ENCODE measurements at regions not wholly inside any gene's neighbourhood (a gene's known extent, or its start where the extent isn't known, plus 50 kb on each side); places are given as distances from the start of the nearest gene placed in this dataset.
A peak's percentile ranks its signal among the peaks of the same experiment; 100 is the strongest.
"Not testable (repeated sequence)": the region's sequence is repeated elsewhere in the genome, so short reads cannot be mapped to it uniquely, and the experiment has no call there.

DNA sequence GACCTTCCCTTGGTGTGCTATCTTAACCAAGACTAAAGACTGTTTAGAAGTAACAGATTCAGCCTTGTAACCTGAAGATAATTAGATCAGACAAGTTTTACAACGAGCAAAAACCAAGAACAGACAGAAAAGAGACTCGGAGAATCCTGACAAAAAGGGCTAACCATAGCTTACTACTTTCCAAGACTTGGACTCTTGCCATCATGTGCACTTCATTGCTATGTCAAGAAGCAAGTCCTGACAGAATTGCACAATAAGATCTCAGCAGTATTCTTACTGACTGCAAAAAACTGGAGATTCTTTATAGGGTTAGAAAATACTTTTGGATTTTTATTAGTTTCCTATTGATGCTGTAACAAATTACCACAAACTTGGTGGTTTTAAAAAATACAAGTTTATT, 1539.0 kb upstream of the NUDT12 start:
- DNase-seq, result no peak
- intact Hi-C loops (cut with DNase I), result no loop called here

DNA sequence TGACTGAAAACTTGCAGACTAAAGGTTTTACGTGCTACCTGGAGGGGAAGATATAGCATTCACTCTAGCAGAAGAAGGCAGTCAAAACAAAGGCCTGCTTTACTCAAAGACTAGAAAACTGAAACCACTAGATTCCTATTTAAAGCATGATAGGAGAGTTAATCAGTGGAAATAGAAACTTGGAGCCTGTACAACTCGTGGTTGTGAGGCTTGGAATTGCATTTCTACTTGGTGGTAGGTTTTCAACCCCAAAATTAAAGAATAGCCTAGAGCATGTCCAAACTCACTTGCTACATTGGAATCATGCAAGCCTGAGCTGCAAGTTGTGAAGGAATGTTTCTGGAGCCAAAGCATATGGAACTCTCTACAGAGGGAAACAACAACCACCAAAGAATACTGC, 1526.4 kb upstream of the NUDT12 start:
- no peak for DNase-seq
- intact Hi-C loops (cut with DNase I), result no loop called here

DNA sequence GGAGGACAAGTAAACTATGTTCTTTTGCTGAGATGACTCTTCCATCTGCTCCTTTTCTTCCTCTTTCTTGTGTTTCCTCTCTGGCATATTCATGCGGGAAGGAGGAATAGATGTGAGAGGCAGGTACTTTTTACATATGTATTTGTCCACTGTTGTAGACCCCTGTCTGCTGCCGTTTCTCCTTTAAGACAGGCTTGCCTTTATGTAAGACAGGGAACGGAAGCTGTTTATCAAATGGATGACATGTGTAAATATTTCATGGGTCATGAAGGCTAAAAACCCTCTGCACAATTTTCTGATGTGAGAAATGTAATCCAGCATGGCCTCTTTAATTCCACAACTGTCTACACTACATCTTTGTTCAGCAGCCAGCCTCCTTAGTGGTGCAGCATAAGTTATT, 1525.5 kb upstream of the NUDT12 start:
- intact Hi-C loops (cut with DNase I), result no loop called here
- DNase-seq, result no peak

DNA sequence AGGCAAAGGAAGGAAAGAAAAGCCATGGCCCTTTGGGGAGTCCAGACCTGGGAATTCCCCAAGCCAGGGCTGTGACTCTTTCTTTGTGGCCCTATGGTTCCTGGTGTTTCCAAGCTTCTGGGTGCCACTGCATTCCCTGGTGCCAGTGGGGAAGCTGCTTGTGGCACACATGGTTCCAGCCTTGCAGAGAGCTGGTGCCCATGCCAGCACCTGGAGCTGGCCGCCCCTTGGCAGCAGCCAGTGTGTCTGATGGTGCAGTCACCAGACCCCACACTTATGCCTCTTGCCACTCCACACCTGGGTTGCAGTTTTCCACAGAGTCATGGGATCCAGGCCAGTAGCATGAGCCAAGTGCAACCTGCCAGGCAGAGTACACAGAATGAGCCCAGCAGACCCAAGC, 1495.3 kb upstream of the NUDT12 start:
- peak in 1 of 10 donors; percentile 60 for DNase-seq
- intact Hi-C loops (cut with DNase I), result no loop called here

DNA sequence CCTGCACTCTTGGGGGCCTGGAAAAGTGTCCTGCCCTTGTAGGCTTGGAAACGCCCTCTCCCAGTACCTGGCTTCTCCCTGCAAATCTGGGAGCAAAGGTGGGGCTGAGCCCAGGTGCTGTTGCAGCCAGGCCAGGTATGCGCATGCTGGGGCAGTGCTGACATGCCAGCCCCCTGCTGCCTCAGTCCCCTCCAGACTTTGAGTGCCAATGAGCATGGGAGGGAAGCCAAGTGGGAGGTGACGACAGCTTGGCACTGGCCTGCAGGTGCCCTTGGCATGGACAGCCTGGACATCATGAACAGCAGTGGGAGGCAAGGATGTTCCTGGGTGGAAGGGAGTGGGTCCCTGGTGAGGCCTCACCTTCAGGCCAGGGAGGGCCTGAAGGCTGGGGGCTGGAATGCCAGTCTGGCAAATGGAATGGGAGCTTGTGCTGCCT, 1494.4 kb upstream of the NUDT12 start:
- intact Hi-C loops (cut with DNase I), result no loop called here

DNA sequence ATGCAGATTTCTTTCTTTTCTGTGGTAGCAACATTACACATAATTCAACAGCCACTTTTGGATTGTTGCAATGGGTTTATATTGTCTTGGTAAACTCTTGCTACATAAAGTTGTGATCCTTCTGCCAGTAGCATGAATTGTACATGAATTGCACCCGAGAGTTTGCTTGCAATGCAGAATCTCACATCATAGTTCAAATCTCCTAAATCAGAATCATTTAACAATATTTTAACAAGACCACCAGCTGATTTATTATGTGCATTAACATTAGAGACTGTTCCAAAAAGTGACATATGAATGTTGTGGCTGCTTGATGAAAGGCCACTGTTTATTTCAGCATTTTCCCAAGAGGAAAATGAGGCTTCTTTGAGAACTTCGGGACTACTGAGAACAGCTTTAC, 1491.8 kb upstream of the NUDT12 start:
- no peak for DNase-seq

More for the DNA sequence above, 1494.4 kb upstream of the NUDT12 start:
- peak in 2 of 10 donors; percentile 55 to 59 for DNase-seq

DNA sequence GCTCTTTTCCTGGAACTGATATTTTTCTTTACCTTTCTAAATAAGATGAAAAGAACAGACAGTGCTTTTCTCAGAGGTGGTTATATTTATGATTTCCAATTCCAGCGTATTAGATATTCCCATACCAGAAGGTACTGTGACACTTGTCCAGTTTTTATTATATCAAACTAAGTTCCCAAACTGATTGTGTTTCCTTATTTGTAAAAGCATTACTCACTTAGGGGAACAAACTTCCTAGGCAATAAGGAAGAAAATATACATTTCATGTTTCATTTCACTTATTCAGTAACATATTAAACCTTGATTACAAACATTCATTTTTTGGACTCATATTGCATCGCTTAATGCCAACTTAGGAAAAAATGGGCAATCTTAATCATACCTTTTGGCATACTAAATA, 1480.0 kb upstream of the NUDT12 start:
- intact Hi-C loops (cut with DNase I), result no loop called here
- no peak for DNase-seq

More for the DNA sequence above, 1491.8 kb upstream of the NUDT12 start:
- intact Hi-C loops (cut with DNase I), result no loop called here

DNA sequence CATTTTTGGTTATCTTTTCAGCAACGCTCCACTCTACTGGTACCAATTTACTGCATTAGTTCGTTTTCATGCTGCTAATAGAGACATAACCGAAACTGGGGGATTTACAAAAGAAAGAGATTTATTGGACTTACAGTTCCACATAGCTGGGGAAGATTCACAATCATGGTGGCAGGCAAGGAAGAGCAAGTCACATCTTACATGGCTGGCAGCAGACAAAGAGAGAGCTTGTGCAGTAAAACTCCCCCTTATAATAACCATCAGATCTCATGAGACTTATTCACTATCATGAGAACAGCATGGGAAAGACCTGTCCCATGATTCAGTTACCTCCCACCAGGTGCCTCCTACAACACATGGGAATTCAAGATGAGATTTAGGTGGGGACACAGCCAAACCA, 1474.2 kb upstream of the NUDT12 start:
- DNase-seq; intact Hi-C loops (cut with DNase I): not testable (repeated sequence)

DNA sequence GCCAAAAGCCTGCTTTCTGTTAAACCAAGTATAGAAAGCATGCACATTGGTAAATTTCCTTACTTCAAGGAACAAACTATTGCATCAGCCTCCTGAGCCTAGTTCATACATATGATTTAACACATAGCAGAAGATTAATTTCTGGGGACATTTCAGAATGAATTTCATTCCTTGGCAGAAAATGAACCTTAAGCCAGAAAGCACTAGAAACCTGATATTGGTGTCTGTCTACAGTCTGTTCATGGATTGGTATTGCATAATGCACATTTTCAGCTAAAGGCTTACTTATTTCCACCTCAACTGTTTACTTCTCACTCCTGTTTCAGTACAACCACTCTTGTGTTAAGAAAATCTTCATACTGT, 1471.8 kb upstream of the NUDT12 start:
- intact Hi-C loops (cut with DNase I), result no loop called here
- no peak for DNase-seq

DNA sequence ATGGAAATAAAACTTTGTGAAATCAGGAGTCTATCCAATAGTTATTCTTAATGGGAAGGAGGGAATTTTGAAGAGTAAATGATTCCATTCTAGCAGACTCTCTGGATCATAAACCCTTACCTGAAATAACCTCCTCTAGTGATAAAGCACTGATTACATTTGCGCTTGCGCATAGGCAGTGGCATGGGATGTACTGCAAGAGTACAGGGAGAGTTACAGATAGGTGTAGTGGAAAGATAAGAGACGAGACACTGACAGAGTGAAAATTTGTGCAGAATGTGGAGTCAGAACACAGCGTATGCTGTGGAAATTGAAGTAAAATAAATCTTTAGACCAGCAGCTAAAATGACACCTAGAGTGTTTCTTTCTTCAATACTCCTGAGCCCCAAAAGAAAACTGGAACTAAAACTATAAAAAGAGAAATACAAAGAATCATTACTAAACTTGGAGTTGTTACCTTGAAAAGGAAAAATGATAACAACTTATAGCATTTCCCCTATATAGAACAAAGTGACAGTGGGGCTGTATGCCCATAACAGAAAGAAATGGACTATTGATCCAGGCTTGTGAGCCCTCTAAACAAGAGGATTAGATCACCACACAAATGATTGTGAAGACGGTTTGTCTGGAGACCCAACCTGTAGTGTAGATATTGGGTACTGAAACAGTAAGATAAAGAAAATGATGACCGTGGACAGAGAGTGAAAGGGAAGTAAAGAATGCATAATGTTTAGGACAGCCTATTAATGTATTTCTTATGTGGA, 1471.2 kb upstream of the NUDT12 start:
- no peak for DNase-seq
- intact Hi-C loops (cut with DNase I), result no loop called here

DNA sequence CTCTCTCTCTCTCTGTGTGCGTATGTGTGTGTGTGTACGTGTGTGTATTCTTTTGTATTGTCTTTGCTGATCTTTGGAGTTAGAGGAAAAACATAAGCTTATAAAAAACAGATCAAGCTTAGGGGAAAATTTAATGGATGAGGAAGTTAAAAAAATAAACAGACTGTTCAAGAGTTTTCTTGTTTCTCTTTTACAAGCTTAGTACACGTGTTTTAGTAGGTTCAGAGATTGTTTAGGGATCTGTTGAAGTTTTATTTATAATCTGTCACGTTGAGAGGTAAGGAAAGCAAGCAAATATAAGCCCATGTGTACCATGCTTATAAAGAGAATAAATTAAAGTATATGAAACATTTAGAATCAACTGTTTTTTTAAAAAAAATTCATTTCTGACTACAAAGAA, 1470.3 kb upstream of the NUDT12 start:
- DNase-seq, result no peak
- intact Hi-C loops (cut with DNase I), result no loop called here

DNA sequence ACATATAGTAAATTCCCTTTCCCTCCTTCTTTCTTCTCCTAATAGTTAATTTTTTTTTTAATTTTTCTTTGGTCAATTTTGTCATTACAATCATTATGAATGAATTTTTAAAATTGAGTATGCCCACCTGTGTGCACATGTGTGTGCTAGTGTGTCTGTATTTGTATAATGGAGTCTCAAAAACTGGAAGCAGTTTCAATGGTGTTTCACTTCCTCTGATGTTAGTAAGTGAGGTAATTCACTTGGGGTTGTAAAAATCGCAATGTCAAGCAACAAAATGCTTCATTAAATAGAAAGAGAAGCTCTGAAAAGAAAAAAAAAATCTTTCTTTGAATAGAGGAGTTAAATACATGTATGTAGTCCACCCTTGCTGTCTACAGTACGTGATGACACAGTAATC, 1467.6 kb upstream of the NUDT12 start:
- no peak for DNase-seq
- intact Hi-C loops (cut with DNase I), result no loop called here

DNA sequence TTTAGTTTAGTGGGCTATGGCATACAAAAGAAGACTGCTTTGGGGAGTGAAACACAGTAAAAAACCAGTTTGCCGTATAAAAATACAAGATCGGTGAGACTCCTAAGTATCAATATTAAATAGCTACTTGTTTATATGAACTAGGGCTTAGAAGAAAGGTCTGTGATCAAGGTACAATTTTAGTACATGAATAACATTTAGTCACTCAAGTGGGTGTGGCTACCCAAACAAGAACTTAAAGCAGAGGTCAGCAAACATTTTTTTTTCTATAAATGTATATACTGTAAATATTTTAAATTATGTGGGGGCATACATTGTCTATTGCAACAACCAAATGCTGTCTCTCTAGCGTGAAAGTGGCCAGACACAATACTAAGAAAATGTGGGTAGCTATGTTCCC, 1452.5 kb upstream of the NUDT12 start:
- intact Hi-C loops (cut with DNase I), result no loop called here
- no peak for DNase-seq

DNA sequence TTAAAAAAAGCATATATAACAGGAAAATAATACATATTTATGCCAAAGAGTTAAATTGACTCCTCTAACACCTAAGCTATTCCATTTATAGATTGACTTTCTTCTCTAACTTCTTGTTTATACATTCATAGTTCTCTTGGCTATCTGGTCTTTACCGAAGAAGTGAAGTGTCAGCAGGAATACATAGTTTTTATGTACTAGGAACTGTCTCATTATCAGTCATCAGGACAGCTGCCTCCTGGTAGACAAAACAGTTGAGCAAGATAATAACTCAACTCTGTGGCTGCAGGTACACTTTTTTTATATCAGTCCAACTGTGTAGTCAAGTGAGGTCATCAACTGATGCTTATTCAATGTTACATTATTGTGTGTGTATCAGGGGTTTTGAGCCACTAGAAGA, 1436.0 kb upstream of the NUDT12 start:
- no peak for DNase-seq
- intact Hi-C loops (cut with DNase I), result no loop called here

DNA sequence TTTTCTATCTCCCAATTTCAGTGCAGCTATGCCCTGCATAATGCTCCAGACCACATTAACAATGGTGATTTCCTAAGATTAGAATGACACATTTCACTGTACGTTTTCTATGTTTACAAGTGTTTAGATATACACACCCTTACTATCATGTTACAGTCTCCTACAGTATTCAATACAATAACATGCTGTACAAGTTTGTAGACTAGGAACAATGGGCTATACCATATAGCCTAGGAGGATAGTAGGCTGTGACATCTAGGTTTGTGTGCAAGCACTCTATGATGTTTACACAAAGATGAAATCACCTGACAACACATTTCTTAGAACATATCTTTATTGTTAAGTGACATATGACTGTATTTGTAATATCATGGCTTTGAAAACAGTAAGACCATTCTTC, 1435.6 kb upstream of the NUDT12 start:
- DNase-seq, result no peak
- intact Hi-C loops (cut with DNase I), result no loop called here

DNA sequence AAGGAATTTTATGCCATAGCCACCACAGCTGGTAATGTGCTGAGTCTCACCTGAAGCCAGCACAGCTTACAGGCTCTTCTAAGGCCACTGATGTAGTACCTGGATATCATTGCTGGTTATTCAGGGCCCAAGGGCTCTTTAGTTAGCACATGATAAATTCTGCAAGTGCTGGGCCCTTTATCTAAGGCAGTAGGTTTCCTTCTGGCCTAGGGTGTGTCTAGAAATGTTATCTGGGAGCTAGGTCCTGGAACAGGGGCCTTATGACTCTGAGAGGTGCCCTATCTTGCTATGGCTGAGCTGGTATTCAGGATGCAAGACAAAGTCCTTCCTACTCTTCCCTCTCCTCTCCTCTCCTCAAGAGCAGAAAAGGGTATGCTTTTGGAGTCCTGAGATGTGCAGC, 1424.5 kb upstream of the NUDT12 start:
- intact Hi-C loops (cut with DNase I), result no loop called here
- no peak for DNase-seq

DNA sequence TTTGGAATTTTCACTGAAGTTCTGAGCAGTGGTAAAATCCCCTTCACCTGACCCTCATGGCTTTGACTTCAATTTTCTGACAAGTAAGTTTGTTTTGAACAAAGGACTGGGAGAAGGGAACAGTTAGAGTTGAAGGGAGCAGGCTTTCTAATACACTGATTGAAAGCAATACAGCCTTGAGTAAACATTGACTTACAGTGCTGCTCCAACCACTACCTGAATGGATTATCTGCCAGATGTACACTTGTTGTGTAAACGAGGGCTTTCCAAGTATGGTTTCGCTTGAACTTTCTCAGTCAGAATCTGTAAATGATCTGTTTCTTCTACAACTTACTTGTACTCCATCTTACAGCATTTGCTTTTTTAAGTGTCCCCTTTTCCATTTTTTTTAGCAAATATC, 1414.9 kb upstream of the NUDT12 start:
- DNase-seq, result no peak
- intact Hi-C loops (cut with DNase I), result no loop called here

DNA sequence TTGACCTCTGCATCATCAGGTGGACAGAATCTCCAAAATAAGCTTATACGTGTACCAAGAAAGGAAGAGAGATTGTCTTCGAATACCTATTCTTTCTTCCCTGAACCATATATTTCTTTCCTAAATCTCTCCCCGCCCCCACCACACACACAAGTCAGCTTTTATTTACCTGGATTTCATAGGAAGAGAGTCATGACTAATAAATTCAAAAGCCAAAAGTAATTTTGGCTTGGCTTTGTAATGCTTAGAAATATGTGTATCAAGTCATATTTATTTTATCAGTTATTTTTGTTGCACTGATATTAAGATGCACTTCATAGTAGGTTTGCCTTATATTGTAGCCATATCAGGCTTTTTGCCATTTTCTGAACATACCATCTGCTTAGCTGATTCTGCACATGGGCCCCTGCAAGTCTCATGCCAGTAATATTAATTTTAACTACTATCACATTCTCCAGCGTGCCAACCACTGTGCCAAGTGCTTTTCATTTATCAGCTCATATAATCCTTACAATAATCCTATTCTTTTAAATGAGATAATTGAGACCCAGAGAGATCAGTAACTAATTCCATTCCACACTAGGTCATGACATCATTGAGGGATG, 1405.3 kb upstream of the NUDT12 start:
- intact Hi-C loops (cut with DNase I), result no loop called here
- no peak for DNase-seq

DNA sequence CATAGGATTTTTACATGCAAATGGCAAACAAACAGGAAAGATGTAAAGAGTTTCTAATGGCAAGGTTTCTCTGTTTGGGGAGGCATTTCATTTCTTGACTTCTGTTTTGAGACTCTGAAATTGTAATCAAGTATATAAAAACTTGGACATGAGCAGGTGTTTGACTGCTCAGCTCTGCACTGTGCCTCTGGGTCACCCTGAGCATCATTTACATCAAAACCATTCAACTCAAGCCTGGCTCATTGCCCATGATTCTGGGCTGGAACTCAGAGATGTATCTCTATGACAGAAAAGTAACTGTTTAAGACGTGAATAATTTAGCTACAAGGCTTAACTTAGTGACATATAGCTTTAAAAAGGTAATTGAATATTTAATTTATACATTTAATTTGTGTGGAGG, 1402.4 kb upstream of the NUDT12 start:
- DNase-seq, result no peak
- intact Hi-C loops (cut with DNase I), result no loop called here

DNA sequence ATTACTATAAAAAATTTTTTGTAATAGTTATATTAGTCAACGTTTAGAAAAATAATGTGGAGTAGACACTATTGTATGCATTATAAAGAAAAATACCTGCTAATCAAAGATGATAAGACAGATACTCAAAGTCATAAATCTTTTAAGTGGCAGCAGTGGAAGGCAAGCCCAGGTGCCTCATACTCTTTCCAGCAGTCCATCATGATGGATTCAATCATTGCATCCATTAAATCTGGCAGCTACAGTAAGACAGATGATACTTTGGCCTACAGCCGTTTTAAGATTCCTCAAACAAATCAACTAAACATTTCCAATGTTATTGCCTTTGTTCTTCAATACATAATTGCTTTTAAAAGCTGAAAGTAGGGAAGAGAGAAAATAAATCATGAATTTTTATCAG, 1392.9 kb upstream of the NUDT12 start:
- DNase-seq, result no peak
- intact Hi-C loops (cut with DNase I), result no loop called here

DNA sequence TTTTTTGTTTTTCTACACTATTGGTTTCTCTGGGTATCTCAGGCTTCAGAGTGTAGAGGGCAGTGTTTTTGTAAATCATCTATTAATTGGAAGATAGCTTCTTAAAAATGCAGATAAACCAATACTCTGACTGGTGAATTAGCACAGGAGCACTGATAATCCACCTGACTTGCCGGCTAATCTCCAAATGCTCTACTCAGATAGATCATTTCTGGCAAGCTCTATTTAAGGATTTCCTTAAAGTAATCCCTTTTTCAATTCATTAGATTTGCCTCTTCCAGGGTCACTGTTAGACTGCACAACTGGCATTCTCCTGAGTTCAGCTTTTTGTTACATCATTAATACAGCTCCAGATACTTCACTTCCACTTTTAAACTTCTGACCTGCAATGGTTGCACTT, 1390.3 kb upstream of the NUDT12 start:
- DNase-seq, result no peak
- intact Hi-C loops (cut with DNase I), result no loop called here

DNA sequence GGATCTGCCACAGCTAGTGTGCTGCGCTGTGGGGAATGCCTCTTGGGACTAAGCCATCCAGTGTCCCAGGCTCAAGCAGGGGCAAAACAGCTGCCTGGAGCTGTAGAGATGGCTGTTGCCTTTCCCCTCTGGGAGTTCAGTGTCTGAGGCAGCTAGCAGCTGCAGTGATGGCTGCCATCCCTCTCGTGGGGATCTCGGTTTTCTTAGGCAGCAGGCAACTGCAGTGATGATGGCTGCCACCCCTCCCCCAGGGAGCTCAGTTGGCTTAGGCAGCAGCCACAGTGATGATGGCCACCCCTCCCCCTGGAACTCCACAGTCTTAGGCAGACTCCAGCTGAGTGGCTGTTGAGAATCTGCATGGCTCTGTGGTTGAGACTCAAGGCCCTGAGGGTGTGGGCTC, 1389.2 kb upstream of the NUDT12 start:
- intact Hi-C loops (cut with DNase I), result no loop called here
- DNase-seq, result no peak

DNA sequence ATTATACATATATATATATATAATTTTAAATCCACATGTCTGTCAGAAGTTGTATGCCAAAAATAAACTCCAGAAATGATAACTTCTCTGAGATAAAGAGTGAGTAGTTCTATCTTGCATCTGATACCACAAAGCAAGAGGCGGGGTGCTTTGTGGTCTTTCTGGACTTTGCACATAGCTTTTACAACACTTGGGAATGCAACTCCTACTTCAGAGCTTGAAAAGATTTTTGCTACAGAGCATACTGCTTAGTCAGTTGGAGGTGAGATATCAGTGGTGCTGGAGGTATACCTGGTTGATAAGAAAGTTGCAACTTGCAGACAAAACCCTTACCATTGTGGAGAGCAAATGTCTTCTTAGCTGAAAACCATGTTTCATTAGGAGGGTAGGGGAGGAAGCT, 1384.5 kb upstream of the NUDT12 start:
- intact Hi-C loops (cut with DNase I), result no loop called here

More for the DNA sequence above, 1384.5 kb upstream of the NUDT12 start:
- DNase-seq, result no peak
